HL-60 (cell line): ENCODE measurements at regions not wholly inside any gene's neighbourhood (a gene's known extent, or its start where the extent isn't known, plus 50 kb on each side); places are given as distances from the start of the nearest gene placed in this dataset.

Experiments used
- POLR2AphosphoS5 ChIP-seq: IDR thresholded peaks from 2 replicates; pipeline ENCODE4 v1.6.1; 2012; ENCODE audit warnings: low read depth
- SPI1 ChIP-seq: IDR thresholded peaks from 2 replicates; pipeline ENCODE4 v1.6.1; 2012; ENCODE audit warnings: low read depth, mild to moderate bottlenecking, borderline replicate concordance
- TF ChIP-seq, protein P1 (sequence below): IDR thresholded peaks from one replicate; pipeline ENCODE4 v1.5.1; 2011; ENCODE audit warnings: low read length, control low read depth, inconsistent platforms; ENCODE audit not compliant: insufficient read depth

DNA sequence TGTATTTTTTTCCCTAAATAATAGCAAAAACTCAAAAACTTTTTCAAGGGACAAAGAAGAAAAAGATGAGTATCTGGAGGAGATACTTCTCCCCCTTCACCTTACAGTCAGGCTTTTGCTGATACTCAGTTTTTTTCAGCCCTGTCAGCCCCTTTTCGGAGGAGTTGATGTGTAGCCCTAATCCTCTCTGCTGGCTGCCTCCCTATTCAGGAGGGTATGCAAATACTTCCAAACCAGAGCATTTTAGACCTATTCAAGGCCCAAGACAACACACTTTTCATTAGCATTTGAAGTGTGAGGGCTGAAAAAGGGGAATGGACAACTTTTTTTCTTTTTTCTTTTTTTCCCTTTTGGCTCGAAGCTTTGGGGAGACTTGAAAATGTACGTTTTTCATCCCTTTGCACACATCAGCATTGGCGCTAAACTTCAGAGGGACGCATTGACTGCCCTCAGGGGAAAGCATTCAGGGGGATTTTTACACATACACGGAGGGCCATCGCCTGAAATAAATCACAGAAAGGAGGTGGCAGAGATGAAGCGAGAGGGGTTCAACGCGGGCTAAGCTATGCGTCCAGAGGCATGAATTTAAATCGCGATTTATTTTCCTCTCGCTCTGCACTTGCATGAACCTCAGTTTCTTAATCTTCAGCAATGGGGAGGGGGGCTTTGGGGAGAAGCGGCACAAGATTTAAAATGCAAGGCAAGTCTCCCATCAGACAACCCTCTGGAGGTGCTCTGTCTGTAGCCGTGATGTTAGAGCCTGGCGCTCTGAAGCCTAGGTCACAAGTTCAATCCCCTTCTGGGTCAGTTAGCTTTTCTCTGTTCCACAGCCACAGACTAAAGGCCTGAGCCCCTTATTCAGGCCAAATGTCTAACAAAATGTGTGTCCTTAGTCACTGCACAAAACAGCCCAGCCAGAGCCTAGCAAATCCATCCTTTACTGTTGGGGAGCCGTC lies 86.3 kb downstream of the ASCL1 start:
- TF ChIP-seq, protein P1, sequence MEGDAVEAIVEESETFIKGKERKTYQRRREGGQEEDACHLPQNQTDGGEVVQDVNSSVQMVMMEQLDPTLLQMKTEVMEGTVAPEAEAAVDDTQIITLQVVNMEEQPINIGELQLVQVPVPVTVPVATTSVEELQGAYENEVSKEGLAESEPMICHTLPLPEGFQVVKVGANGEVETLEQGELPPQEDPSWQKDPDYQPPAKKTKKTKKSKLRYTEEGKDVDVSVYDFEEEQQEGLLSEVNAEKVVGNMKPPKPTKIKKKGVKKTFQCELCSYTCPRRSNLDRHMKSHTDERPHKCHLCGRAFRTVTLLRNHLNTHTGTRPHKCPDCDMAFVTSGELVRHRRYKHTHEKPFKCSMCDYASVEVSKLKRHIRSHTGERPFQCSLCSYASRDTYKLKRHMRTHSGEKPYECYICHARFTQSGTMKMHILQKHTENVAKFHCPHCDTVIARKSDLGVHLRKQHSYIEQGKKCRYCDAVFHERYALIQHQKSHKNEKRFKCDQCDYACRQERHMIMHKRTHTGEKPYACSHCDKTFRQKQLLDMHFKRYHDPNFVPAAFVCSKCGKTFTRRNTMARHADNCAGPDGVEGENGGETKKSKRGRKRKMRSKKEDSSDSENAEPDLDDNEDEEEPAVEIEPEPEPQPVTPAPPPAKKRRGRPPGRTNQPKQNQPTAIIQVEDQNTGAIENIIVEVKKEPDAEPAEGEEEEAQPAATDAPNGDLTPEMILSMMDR: no peak
- TF ChIP-seq POLR2AphosphoS5: no peak
- TF ChIP-seq SPI1: no peak
